Glomerular visceral epithelial cell (primary cell): ENCODE measurements at regions not wholly inside any gene's neighbourhood (a gene's known extent, or its start where the extent isn't known, plus 50 kb on each side); places are given as distances from the start of the nearest gene placed in this dataset.
"Not testable (repeated sequence)": the region's sequence is repeated elsewhere in the genome, so short reads cannot be mapped to it uniquely, and the experiment has no call there.

Source experiments
- DNase-seq: peaks from one replicate; pipeline ENCODE4 v3.0.0-alpha.2; 2016; ENCODE audit errors: extremely low spot score

- DNase-seq = no peak
Observed at GRCh38 chr14:58730792-58731464, 93.2 kb downstream of the DACT1 start.

DNA sequence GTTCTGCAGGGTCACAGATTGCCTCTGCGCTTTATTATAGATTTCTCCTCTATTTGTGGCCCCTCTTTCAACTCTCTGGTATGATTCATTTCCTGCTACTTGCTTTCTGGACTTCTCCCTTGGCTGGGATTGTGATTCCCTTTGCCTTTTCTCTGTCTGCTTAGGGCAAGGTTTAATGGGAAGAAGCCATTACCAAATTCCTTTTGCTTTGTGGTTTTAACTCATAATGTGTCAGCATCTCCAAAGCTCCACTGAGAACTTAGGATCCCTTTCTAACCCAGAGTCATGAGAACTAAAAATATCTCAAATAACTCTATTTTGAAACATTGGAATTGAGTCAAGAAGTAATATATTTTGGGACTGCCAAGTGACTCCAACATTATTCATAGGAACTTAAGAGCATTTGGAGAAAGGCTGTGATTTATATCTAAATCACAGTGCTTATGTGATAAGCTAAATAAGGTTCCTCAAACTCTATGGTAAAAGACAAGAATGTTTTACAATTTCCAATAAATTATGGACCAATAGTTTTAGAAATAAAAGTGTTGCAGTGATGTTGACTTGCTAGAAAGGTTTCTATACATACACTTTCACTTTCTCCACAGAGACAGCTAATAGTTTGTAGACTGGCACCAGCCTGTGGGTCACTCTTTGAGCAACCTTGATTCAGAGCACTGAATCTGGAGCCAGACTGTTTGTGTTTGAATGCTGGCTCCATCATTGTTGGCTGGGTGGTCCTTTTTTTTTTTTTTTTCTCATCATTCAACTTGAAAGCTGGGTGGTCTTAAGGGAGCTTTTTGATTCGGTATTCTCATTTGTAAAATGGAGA is 93.9 kb downstream of the DACT1 start:
- peak; percentile 95 for DNase-seq

DNA sequence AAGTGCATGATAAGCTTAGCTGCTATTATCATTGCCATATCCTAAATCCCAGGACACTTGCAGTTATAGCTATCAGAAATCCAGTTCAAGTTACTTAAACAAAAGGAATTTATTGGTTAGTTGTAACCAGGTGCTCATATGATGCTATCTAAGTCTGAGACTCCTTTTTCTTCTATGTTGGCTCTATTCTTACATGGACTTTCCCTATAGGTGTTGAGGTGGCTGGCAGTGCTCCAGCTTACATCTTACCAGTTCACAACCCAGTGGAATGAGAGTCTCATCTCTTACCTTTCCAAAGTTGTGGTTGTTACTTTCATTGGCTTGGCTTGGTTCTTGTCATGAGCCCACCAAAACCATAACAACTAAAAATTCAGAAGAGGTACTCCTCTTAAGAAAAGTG is 94.6 kb downstream of the DACT1 start:
- no peak for DNase-seq

DNA sequence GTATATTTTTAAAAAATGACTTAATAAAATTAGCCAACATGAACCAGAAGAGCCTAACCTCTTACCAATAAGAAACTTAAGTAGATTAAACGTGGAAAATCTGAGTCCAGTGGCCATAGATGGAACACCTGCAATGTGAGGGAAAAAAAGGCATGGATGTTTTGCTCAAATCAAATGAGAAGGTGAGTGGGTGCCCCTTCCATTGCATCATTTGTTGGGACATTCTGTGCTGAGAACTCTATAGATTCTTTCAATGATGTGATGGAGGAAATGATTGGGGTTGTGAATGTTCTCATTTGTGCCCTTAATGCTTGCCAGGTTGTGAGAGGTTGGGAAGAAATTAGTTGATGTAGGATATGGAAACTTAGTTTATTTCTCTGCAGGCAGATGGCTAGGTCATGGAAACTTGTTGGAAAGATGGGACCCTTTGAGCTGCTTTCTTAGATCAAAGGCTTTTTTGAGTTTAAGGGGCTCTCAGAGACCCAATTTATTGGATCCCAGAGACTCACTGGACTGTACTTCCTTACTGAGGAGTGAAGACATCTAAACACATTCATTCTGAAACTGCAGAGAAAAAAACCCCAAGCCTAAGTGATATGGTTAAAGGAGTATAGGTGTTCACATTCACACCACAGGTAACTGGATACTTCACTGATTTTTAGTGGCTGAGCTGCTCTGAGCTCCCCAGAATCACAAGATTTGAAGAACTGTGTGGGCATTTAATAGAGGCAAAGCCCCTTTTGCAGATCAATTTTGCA is 95.9 kb downstream of the DACT1 start:
- no peak for DNase-seq

DNA sequence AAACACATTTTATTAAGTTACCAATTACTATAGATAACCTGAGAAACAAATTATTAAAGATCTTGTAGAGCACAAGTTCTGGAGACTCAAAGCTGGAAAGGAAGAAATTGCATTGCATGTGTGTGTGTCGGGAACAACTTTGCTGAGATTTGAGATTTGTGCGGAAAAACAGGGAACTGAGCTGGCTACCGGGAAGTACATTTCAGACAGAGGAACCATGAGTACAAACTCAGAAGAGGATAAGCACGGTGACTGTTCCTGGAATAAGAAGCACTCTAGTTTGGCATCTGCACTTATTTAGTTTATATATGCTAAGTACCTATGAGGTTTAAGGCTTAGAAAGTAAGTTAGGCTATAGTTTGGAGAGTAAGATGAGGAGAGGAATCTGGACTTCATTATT is 97.8 kb downstream of the DACT1 start:
- no peak for DNase-seq

DNA sequence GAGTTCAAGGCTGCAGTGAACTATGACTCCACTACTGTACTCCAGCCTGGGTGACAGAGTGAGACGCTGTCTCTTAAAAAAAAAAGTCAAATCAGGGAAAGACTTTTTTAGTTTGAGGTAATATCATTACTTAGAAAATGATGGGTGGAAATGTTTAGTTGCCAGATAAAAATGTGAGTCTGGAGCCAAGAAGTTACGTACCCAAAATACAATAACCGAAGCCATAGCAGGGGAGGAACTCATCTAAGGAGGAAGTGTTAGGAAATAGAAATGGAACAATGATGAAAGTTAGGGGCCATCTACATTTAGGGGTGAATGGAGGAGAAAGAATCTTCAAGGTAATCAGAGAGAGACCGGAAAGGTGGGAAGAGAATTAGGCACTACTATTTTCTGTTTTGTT is 98.8 kb downstream of the DACT1 start:
- DNase-seq = no peak

DNA sequence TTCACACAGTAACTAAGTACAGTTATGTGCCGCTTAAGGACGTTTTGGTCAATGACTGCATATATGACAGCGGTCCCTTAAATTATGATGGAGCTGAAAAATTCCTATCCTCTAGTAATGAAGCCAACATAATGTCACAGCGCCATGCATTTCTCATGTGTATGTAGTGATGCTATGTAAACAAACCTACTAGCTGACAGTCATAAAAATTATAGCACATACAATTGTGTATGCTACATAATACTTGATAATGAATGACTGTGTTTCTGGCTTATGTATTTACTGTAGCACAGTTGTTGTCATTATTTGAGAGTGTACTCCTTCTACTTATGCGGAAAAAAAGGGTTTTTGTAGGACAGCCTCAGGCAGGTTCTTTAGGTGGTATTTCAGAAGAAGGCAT is 99.7 kb downstream of the DACT1 start:
- DNase-seq = no peak

- peak; percentile 75 for DNase-seq
Observed at GRCh38 chr14:58738189-58738836, 100.6 kb downstream of the DACT1 start.

DNA sequence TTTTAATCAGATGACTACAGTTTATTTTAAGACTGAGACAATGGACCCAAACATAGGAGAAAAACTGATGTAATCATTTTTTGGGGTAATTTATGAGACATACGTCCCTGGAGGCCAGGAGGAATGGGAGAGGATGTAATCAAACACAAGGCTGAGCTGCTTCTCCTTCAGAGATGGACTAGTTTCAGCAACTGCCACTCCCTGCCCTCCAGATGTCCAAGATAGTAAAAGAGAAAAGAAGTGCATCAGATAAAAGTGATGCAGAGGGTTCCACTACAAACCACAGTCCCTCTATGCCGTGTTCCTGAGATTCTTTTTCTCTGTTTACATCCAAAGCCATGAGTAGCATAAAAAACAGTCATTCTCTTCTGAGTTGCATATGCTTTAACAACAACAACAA is 101.1 kb downstream of the DACT1 start:
- no peak for DNase-seq

DNA sequence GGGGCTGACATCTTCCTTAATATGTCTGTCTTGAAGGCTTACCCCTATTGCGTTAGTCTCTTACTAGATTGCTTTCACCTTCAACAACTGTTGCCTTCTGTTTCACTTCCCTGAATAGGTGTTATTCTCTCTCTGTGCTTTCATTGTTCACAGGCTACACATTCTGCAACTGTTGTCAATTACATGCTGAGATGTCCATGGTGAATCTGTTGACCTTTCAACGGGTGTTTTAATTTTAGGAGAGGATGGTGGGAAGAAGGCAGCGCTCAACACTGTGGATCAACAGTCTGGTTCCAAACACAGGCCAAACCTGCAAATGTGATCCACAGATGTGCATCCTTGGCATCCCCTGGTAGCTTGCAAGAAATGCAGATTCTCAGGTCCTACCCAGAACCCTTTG is 101.9 kb downstream of the DACT1 start:
- DNase-seq = no peak

GRCh38 chr14:58740379-58740935 is 102.7 kb downstream of the DACT1 start:
- DNase-seq = no peak

DNA sequence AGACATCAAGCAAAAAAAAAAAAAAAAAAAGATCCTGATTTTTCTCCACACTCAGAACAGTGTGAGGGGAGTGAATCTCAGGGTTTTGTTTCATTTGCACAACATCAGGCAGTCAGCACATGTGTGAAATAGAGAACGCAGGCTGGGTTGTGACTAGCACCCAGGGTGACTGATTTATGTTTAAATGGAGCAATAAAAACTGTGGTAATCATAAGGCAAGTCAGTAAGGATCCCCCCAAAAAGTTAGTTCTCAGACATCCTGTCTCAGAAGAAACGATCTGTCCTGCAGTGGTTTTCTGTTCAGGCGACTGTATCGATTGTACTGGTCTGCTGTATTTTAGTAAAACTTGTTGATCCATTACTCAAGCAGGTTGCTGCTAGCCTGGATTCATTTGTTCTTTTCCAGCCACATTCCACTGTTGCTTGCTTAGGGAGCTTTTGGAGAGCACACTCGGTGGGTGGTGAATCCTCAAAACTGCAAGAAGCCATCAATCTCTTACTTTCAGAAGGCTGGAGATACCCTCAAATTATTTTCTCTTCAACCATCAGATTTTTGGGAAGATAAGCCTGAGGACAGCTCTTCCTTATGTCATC is 107.1 kb downstream of the DACT1 start:
- DNase-seq = no peak

GRCh38 chr14:58746261-58746660 is 108.5 kb downstream of the DACT1 start:
- peak; percentile 92 for DNase-seq

DNA sequence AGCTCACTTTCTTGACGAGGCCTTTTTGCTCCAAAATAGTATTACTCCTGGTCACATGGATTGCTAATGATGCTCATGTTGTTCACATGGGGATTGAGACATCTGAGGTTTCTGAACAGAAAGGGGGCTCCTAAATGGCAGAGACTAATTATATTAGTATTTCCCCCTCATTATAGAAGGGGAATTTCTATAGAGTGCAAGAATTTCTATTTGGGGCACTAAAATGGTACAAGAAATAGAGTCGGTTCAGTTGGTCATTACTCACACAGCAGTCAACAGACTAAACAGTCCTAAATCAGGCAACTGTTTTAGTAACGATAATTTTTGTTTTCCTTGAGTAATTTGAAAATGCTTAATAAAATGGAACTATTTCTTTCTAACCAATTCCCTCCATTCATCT is 108.9 kb downstream of the DACT1 start:
- no peak for DNase-seq

DNA sequence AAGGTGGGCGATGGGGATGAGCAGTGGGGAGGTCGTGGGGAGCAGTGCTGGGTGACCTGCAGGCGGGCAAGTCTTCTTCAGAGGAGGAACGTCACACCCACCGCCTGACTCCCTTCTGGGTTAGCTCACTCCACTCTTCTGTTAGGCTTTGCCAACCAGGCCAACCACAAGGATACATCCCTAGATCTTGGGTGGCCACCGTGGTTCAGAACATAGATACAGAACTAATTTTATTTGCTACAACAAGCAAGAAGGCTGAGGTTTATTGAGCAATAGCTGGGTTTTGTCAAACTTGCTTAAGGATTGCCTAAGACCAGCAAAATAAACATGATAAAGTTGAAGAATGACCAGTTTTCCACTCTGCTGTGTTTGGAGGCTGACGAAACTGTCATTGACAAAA is 109.4 kb downstream of the DACT1 start:
- DNase-seq = peak; percentile 83

GRCh38 chr14:58748251-58748650 is 110.5 kb downstream of the DACT1 start:
- not testable (repeated sequence) for DNase-seq

- peak; percentile 95 for DNase-seq
Observed at GRCh38 chr14:58749066-58749669, 111.4 kb downstream of the DACT1 start.

DNA sequence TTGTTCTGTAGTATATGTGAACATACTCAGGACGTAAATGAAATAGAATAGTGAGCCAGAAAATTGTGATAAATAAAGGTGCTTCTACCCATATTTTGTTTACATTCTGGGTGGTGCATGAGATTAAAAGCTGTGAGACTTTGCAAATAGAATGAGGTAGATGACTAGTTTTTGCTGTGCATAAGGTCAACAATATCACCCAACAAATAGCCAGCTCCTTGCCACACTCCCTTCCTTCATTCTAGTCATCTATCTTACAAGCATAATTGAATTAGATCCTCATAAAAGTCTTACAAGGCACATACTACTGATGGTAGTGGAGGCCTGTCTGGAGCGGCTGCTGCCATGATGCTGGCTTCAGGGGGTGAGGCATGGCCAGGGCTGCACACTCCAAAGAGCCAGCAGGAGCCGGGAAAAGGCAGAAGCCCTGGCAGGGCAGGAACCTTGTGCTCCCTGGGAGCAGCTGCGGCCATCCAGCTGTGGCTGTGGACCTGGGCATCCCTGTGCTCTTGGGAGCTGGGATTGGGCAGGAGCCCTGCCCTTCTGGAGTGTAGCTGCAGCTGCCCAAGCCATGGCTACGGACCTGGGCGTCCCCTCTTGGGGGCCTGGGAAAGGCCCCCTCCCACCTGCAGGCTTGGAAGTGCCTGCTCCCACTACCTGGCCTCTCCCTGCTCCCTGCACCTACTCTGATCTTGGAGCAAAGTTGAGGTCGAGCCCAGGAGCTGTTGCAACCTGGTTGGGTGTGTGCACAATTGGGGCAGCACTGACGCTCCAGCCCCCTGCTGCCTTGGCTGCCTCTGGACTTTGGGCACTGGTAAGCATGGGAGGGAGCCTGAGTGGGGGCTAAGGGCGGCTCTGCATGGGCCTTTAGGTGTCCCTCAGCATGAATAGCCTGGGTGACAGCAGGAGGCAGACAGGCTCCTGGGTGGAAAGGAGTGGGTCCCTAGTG is 112.8 kb downstream of the DACT1 start:
- no peak for DNase-seq

GRCh38 chr14:58751788-58752187 is 114.0 kb downstream of the DACT1 start:
- no peak for DNase-seq

DNA sequence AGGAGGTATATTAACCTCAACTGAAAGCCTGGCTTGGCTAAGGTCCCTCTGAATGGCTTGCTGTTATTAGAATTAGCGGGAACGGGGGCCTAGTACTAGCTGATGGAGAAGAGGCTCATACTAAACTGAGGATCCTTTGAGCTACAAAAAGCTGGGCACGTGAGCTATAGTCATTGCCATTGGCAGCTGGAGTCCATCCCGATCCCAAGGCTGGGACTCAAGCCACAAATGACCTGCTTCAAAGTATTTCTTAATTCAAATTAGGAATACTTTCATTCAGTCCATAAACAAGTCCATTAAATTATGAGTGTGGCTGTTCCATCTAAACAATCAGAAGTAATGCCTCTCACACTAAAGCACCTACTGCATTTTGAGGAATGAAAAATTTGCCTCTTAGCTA is 114.5 kb downstream of the DACT1 start:
- no peak for DNase-seq
